HG03196 (cell line): ENCODE measurements at regions not wholly inside any gene's neighbourhood (a gene's known extent, or its start where the extent isn't known, plus 50 kb on each side); places are given as distances from the start of the nearest gene placed in this dataset.
"Not testable (repeated sequence)": the region's sequence is repeated elsewhere in the genome, so short reads cannot be mapped to it uniquely, and the experiment has no call there.

Experiments used
- ATAC-seq: cut with Tn5 transposase; IDR thresholded peaks from one replicate; pipeline ENCODE4 v1.9.1; 2021; ENCODE audit not compliant: unreplicated experiment

DNA sequence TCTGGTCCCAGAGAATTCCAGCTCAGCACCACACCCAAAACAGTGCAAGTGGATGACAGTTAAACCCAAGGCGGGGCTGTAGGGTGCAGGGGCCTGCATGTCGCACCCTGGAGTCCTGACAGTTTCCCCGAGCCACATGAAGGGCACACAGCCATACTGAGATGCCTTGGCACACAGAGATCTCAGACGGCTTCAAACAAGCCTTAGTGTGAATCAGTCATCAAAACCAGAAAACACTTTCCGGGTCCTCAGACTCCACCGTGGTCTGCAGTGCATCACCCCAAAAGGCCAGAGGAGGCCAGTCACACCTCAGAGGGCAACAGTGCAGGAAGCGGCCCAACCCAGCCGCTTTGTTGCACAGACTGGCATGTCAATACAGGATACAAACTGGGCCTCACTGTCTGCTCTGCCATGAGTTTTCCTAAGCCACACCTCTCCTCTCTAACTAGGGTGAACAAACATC, 64.6 kb upstream of the ENPP6 start:
- peak; percentile 45 for ATAC-seq

DNA sequence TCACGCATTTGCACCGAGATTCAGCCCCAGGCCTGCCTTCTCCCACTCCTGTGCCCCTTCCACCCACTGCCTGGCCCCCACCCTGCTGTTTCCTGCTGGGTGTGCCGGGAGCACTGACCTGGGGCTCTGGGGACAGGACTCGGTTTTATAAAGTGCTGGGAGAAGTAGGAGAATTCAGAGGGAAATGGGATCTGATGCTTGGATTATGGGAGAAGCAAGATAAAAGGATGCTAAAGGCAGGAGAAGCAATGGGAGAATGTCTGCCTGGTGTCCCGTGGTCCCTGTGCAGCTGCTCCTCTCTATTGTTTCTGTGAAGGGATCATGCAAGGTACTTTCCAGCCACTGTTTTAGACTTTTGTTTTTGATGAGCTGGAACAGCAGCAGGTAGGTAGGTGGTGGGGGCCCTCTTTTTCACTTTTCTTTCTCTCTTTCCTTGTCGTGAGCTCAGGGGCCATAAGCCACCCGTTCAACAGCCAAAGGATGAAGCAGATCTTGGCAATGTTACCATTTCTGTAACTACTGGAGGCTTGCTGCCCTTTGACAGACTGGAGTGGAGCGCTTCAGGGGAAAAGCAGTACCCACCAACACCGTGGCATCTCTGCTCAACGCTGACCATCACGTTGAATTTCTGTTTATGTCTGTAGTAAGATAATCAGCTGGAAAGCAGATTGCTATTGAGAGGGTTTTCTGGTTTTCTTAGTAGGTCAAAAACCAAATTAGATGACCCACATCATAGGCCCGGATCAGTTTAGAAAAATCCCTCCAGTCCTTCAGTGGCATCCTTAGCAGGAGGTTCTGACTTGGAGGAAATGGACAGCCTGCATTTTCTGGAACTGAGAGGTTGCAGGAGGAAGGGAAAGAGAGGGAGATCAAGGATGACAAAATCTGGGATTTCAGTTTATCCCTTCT, 63.8 kb upstream of the ENPP6 start:
- peak; percentile 32 for ATAC-seq

DNA sequence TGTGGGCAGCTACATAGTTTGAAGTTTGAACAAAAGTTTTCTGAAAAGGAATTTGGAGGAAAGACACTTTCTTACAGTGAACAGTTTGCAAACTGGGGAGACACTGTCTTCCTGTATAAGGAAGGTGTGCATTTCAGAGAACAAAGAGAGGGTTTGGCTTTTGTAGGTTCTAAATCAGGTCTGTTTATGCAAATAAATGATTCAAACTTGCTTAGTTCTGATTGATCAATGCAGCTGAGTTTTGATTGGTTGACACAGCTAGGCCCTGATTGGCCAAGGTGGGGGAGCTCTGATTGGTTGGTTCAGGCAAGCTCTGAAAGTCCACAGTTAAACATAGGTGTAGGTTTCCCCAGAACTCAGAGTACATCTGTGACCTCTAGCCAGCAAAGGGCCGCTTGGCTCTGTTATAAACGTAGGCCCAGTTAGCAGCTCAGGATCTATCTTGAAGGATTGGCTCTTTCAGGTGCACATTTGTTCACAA, 63.0 kb upstream of the ENPP6 start:
- ATAC-seq: no peak

DNA sequence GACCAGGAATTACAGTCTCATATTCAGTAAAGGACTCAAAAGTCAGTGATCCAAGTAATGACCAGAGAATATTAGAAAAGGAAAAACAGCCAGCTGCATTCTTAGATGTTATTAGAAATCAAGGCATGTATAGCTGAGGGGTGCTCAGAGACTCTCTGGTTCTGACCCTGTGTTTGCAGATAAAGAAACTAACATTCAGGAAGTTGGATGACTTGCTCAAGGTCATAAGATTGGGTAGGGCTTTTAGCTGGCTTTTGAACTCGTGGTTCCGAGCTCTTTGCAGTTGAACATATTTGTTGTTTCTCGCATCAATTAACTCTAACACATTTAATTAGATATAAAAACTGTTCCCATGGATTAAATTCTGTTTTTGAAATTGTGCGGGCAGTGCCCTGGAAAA, 62.5 kb upstream of the ENPP6 start:
- ATAC-seq: no peak

DNA sequence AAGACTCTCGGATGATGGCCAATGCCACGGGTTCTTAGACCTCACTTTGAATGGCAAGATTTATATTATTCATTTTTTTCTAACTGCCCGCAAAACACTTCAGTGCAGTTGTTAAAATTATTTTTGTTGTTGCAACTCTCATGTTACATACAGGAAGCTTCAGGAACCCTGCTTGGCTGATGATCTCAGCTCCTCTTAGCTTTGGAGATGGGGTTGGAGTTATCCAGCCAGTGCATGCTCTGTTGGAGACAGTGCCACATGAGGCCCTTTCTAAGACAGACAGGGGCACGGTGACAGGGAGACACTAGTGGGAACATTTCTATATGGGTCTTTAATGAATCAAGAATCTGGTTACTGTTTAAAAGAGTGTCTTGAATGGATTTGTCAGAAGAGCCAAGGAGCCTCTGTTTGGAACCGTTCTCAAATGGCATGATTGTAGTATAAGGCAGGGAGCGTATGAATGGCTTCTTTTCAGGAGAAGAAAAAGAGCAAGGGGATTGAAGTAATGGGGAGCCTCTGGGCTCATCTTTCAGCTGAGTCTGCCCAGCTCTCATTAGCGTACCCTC, 61.9 kb upstream of the ENPP6 start:
- no peak for ATAC-seq

DNA sequence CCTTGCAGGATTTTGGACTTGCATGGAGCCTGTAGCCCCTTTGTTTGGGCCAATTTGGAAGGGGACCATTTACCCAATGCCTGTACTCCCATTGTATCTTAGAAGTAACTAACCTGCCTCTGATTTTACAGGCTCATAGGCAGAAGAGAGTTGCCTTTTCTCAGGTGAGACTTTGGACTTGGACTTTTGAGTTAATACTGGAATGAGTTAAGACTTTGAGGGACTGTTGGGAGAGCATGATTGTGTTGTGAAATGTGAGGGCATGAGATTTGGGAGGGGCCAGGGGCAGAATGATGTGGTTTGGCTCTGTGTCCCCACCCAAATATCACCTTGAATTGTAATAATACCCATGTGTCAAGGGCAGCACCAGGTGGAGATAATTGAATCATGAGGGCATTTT, 60.1 kb upstream of the ENPP6 start:
- not testable (repeated sequence) for ATAC-seq

DNA sequence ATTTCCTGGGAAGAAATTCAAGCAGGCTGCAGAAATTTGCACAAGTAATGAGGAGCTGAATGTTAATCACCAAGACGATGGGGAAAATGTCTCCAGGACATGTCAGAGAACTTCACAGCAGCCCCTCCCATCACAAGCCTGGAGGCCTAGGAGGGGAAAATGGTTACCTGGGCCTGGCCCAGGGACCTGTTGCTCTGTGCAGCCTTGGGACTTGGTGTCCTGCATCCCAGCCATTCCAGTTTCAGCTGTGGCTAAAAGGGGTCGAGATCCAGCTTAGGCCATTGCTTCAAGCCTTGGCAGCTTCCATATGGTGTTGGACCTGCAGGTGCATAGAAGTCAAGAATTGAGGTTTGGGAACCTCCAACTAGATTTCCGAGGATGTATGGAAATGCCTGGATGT, 59.3 kb upstream of the ENPP6 start:
- ATAC-seq: not testable (repeated sequence)

DNA sequence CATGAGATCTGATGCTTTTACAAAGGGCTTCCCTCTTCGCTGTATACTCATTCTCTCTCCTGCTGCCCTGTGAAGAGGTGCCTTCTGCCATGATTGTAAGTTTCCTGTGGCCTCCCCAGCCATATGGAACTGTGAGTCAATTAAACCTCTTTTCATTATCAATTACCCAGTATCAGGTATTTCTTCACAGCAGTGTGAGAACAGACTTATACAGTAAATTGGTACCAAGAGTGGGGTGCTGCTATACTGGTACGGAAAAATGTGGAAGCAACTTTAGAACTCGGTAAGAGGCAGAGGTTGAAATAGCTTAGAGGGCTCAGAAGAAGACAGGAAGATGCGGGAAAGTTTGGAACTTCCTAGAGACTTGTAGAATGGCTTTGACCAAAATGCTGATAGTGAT, 58.7 kb upstream of the ENPP6 start:
- ATAC-seq: not testable (repeated sequence)

DNA sequence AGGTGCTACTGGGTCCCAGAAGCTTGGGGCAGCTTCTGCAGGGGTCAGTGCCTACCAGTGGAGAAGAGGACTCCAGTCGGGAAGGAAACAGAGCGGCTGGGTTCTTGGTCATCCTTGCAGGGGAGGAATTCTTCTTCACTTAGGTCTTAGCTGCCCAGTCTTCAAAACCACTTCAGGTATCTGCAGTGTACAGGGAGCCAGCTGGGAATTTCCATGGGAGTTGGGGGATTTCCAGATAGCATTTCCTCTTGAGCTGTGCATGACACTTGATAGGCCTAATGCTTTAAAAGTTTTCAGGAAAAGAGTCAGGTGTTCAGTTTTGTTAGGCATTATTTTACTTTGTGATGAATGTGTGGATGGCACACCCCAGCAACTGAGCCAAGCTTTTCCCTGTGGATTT, 58.1 kb upstream of the ENPP6 start:
- ATAC-seq: no peak

DNA sequence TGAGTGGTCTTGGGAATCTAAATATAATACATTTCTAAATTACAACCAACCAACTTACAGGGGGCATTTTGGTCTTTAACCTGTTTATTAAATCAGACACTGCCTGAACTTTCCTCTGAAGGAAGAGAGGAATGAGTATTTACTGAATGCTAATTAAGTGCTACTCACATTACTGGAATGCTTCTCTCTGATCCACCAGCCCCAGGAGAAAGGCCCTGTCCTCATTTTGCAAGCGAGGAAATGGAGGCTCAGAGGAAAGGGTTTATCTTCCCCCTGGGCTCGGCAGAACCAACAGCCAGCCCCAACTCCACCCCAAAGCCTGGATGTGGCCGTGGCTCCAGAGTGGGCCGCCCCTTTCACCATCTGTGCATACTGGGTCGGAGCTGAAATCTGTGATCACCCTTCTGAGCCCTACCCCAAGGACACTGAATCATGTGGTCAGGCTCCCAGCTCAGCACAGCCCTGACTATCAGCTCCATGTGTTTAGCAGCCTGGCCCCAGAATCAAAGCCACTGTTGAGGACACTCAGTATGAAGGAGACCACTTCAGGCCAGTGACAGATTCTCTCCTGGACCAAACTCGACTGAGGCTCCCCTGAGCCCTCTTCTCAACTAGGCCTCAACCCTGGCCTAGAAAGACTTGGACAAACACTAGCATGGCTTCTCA, 56.7 kb upstream of the ENPP6 start:
- no peak for ATAC-seq

DNA sequence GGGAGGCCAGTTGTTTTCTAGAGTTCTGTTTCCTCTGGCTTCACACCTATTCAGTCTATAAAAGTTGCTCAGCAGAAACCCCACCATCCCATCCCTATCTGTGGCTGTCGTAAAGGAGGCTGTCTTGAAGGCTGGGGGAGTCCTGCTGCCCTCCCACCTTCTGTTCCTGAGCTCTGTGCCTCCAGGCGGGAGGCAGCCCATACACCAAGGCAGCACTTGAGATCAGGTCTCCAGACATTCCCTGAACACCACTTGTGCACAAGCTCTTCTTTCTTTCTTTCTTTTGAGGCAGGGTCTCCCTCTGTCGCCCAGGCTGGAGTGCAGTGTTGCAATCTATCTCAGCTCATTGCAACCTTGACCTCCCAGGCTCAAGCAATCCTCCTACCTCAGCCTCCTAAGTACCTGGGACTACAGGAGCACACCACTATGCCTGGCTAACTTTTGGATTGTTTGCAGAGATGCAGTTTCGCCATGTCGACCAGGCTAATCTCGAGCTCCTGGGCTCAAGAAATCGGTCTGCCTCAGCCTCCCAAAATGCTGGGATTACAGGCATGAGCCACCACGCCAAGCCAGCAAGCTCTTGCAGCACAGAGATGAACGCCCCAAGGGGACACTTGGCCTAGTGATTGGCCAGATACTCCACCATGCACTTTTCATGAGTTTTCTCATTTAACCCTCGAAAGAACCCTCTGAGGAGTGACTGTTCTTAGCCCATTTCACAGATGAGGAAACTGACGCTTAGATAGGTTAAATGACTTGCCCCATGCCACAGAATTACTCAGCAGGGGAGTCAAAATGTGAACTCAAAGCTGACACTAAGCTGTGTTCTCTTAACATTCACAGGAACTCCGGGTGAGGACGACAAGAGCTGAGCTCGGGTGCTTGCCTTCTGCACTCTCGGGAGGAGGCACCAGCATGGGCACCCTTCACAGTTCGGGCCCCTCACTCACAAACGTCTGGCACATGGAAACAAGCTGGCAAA, 55.8 kb upstream of the ENPP6 start:
- no peak for ATAC-seq

DNA sequence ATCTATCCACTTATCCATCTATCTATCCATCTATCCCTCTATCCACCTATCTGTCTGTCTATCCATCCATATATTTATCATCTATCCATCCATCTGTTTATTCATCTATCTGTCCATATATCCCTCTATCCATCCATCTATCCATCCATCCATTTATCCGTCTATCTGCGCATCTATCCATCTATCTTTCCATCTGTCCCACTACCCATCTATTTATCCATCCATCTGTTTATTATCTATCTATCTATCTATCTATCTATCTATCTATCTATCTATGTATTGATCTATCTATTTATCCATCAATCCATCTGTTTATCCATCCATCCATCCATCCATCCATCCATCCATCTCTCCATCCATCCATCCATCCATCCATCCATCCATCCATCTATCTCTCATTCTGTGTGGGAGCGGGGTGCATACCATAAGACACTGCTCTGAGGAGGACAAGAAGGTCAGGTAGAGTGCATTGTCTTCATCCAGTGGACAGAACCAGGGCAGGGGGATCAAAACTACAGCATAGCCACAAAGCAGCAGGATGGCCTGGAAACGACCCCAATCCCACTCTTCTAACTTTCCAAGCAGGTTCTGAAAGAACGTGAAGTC, 53.2 kb upstream of the ENPP6 start:
- ATAC-seq: no peak

DNA sequence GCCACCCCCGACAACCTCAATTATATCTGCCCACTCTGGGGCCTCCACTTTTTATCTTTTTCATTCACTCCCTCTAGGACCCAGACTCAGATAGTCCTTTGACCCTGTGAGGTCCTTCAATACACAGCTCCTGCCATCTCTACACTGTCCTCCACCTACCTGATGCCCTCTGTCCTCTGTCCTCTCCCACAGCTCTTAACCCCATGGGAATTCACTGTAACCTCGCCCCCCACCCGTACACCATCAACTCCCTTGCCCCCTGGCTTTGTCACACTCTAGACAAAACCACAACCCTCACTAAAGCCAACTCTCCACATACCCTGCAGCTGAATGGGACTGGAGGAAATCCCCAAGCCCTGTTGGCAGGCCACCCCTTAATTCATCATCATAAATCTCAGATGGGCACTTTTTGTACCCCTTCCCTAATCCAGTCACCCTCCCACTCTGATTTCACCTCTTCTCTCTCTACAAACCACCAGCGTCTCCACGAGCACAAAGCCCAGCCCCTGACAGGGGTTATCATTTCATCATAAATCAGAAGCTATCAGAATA, 52.3 kb upstream of the ENPP6 start:
- ATAC-seq: no peak

DNA sequence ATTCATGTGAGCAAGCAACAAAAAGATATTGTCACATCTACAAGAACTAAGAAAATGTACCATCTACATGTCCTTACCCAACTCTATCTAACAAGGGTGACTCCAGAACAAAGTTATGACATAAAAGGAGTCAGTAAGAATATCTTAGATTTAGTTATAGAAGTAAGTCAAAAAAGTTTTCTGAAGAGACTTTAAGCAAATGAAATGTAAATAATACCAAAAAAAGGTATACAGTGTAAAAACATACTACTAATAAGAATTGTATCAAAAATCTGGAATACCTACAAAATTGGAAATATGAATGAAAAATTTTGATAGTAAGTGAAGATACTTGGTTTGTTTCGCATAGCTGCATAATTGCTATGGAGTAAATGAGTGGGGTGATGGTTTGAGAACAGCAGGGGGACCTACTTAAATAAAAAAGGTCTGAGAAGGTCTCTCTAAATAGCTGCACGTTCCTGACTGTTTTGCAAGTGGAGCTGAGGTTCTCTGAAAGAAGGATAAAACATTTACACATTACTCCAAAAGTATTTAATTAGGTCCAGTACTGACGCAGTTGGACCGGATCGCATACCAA, 51.0 kb upstream of the ENPP6 start:
- no peak for ATAC-seq

DNA sequence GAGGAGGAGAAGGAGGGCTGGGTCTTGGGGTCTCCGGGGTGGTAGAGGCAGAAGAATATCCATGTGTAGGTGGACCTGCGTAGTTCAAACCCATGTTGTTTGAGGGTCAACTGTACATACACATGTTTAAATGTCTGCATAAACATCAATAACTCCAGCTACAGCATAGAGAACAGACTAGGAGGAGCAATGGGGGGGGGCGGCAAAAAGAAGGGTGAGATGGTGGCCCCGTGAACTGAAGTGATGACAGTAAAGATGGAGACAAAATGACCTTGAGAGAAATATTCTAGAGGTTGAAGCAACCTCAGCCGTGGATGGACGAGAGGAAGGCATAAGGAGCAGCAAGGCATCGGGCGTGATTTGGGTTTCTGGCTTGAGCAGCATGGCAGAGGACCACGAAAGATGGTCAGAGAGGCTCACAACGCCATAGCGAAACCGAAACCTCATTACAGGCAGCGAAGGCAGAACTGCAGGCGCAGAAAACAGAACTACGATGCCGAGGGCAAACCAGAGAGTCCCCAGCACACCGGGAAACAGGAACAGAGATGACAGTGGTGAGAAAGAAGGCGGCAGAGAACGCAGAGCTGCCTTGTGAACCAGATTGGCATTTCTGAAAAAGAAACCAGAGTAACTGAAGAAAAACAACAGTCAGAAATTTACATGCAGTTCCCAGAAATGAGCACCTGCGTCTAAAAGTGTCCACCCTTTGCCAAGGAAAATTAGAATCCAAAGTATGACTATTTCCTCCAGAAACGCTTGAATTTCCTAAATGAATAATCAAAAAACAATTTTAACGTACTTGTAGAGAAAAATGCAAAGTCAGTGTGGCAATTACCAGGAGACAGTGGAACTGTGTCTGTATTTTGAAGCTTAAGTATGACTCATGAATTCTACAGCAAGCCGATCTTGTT, 50.3 kb upstream of the ENPP6 start:
- peak; percentile 71 for ATAC-seq
